Upper lobe of right lung (tissue), 1 donor: ENCODE measurements at regions not wholly inside any gene's neighbourhood (a gene's known extent, or its start where the extent isn't known, plus 50 kb on each side); places are given as distances from the start of the nearest gene placed in this dataset.

ENCODE experiments used
- ATAC-seq: fragments of 200-7000 bp; cut with Tn5 transposase; one replicate; pipeline ENCODE4 v1.9.1; 2020; ENCODE audit warnings: mild to moderate bottlenecking, moderate library complexity
- DNase-seq: peaks from one replicate; pipeline ENCODE4 v3.0.0-alpha.2; 2020
- H3K27ac ChIP-seq: fragments of 200-600 bp; one replicate; pipeline ENCODE4 v1.8.0; 2022
- H3K27me3 ChIP-seq: fragments of 200-600 bp; one replicate; pipeline ENCODE4 v1.8.0; 2022; ENCODE audit warnings: mild to moderate bottlenecking
- H3K36me3 ChIP-seq: fragments of 200-600 bp; one replicate; pipeline ENCODE4 v1.8.0; 2022
- H3K4me1 ChIP-seq: fragments of 200-600 bp; one replicate; pipeline ENCODE4 v1.8.0; 2022
- H3K4me3 ChIP-seq: fragments of 200-600 bp; one replicate; pipeline ENCODE4 v1.8.0; 2022; ENCODE audit warnings: mild to moderate bottlenecking
- H3K9me3 ChIP-seq: fragments of 200-600 bp; one replicate; pipeline ENCODE4 v1.8.0; 2022
- CTCF ChIP-seq: fragments of 200-600 bp; IDR thresholded peaks from one replicate; pipeline ENCODE4 v1.8.0; 2022; ENCODE audit warnings: antibody characterized with exemption
- intact Hi-C: fragments of 100-400 bp; cut with DNase I; formaldehyde crosslinking; loops from one replicate; pipeline ENCODE4 v1.11.0; 2022
- donor health status: DM: no; HTN: yes; CAD: no; lungs with severe emphysema.

GRCh38 chr11:24142062-24142461 is 354.8 kb upstream of the LUZP2 start:
- H3K4me1 ChIP-seq = no peaks in the 10 kb centered on the region
- intact Hi-C loops = no loop called here
- DNase-seq (no peak), ATAC-seq (no peak)
- H3K4me3 ChIP-seq = no peak overlapping the region
- no peaks in the 10 kb centered on the region for H3K9me3 ChIP-seq
- H3K27ac ChIP-seq = no peak overlapping the region
- no peaks in the 10 kb centered on the region for H3K27me3 ChIP-seq
- no peak for TF ChIP-seq CTCF
- H3K36me3 ChIP-seq = no peaks in the 10 kb centered on the region

- Histone ChIP-seq H3K4me1 (no peaks in the 10 kb centered on the region), H3K36me3 (no peaks in the 10 kb centered on the region), H3K4me3 (no peak overlapping the region), H3K9me3 (no peaks in the 10 kb centered on the region), H3K27ac (no peak overlapping the region), H3K27me3 (no peaks in the 10 kb centered on the region)
- DNase-seq (no peak), ATAC-seq (no peak)
- no peak for TF ChIP-seq CTCF
- intact Hi-C loops = no loop called here
These were observed 351.4 kb upstream of the LUZP2 start for GRCh38 chr11:24145411-24145810.

GRCh38 chr11:24153337-24153736 is 343.5 kb upstream of the LUZP2 start:
- ATAC-seq = no peak
- Histone ChIP-seq H3K9me3 (no peaks in the 10 kb centered on the region), H3K4me3 (no peak overlapping the region), H3K27ac (no peak overlapping the region), H3K27me3 (no peaks in the 10 kb centered on the region), H3K36me3 (no peaks in the 10 kb centered on the region), H3K4me1 (no peaks in the 10 kb centered on the region)
- DNase-seq = no peak
- intact Hi-C loops = no loop called here
- no peak for TF ChIP-seq CTCF

- H3K36me3 ChIP-seq = no peaks in the 10 kb centered on the region
- intact Hi-C loops = no loop called here
- no peak overlapping the region for H3K27ac ChIP-seq
- no peaks in the 10 kb centered on the region for H3K27me3 ChIP-seq
- H3K4me1 ChIP-seq = no peaks in the 10 kb centered on the region
- no peak for TF ChIP-seq CTCF
- peak; percentile 14 for ATAC-seq
- H3K9me3 ChIP-seq = no peaks in the 10 kb centered on the region
- DNase-seq = no peak
- no peak overlapping the region for H3K4me3 ChIP-seq
These were observed 341.1 kb upstream of the LUZP2 start for GRCh38 chr11:24155792-24156191.

- Histone ChIP-seq H3K27me3 (no peaks in the 10 kb centered on the region), H3K4me1 (no peaks in the 10 kb centered on the region), H3K36me3 (no peaks in the 10 kb centered on the region), H3K4me3 (no peak overlapping the region), H3K9me3 (no peaks in the 10 kb centered on the region), H3K27ac (no peak overlapping the region)
- intact Hi-C loops = no loop called here
- DNase-seq (no peak), ATAC-seq (no peak)
- TF ChIP-seq CTCF = no peak
These were observed 339.5 kb upstream of the LUZP2 start for GRCh38 chr11:24157316-24157715.

- no peak overlapping the region for H3K27ac ChIP-seq
- H3K4me1 ChIP-seq = no peaks in the 10 kb centered on the region
- intact Hi-C loops = no loop called here
- no peaks in the 10 kb centered on the region for H3K9me3 ChIP-seq
- no peak for ATAC-seq
- no peaks in the 10 kb centered on the region for H3K27me3 ChIP-seq
- no peak overlapping the region for H3K4me3 ChIP-seq
- no peaks in the 10 kb centered on the region for H3K36me3 ChIP-seq
- DNase-seq = no peak
- TF ChIP-seq CTCF = no peak
These were observed 335.3 kb upstream of the LUZP2 start for GRCh38 chr11:24161587-24161986.
